Fibroblast of lung (primary cell): ENCODE measurements at regions not wholly inside any gene's neighbourhood (a gene's known extent, or its start where the extent isn't known, plus 50 kb on each side); places are given as distances from the start of the nearest gene placed in this dataset.

Experiments
- DNase-seq, 2 donors: peaks; one replicate each; pipeline versions ENCODE4 v3.0.0 to v3.0.0-alpha.2; 2010; ENCODE audit warnings: low read depth in 2 of 2
- H2AFZ ChIP-seq: 2 replicates; pipeline ENCODE4 v1.5.1; 2012; ENCODE audit warnings: low read length, control low read depth, inconsistent platforms
- H3K27ac ChIP-seq: 2 replicates; pipeline ENCODE4 v1.5.1; 2011; ENCODE audit warnings: low read length, control low read depth; ENCODE audit not compliant: insufficient read depth
- H3K27me3 ChIP-seq: 2 replicates; pipeline ENCODE4 v1.5.1; 2011; ENCODE audit warnings: mild to moderate bottlenecking, low read length; ENCODE audit not compliant: control insufficient read depth, insufficient read depth
- H3K36me3 ChIP-seq: 2 replicates; pipeline ENCODE4 v1.5.1; 2011; ENCODE audit warnings: low read length; ENCODE audit not compliant: control insufficient read depth, insufficient read depth
- H3K4me1 ChIP-seq: 2 replicates; pipeline ENCODE4 v1.5.1; 2011; ENCODE audit warnings: low read length; ENCODE audit not compliant: control insufficient read depth, insufficient read depth; ENCODE audit errors: extremely low read depth
- H3K4me2 ChIP-seq: 2 replicates; pipeline ENCODE4 v1.5.1; 2011; ENCODE audit warnings: low read length, control low read depth; ENCODE audit not compliant: insufficient read depth; ENCODE audit errors: extremely low read depth
- H3K4me3 ChIP-seq, 4 experiments: fragments of 200-600 bp in 1 of 4; sonication (generic) in 1 of 4; replicated peaks in 1 of 4; 2 replicates each; pipeline ENCODE4 v1.5.1; 2011 to 2016; ENCODE audit warnings: low read length in 4 of 4, low read depth in 3 of 4, mild to moderate bottlenecking in 3 of 4, control low read depth in 2 of 4, inconsistent platforms in 1 of 4, mixed read lengths in 1 of 4; ENCODE audit not compliant: insufficient read depth in 1 of 4; ENCODE audit errors: control extremely low read depth in 1 of 4
- H3K79me2 ChIP-seq: 2 replicates; pipeline ENCODE4 v1.5.1; 2012; ENCODE audit warnings: mild to moderate bottlenecking, low read length, inconsistent platforms; ENCODE audit not compliant: control insufficient read depth, insufficient read depth
- H3K9ac ChIP-seq: 2 replicates; pipeline ENCODE4 v1.5.1; 2011; ENCODE audit warnings: mild to moderate bottlenecking, low read length, control low read depth; ENCODE audit not compliant: insufficient read depth
- H3K9me3 ChIP-seq: 2 replicates; pipeline ENCODE4 v1.5.1; 2012; ENCODE audit warnings: low read depth, low read length; ENCODE audit not compliant: control insufficient read depth, insufficient read depth
- H4K20me1 ChIP-seq: 2 replicates; pipeline ENCODE4 v1.5.1; 2011; ENCODE audit warnings: low read length; ENCODE audit not compliant: control insufficient read depth, insufficient read depth; ENCODE audit errors: extremely low read depth
- EZH2 ChIP-seq: IDR thresholded peaks from 2 replicates; pipeline ENCODE4 v1.5.1; 2012; ENCODE audit warnings: low read length, control low read depth, mild to moderate bottlenecking; ENCODE audit errors: missing control alignments
- TF ChIP-seq, protein P1 (sequence below), 2 donors: IDR thresholded peaks in 1 of 2; conservative IDR thresholded peaks in 1 of 2; 1 replicate in 1 of 2; 2 replicates in 1 of 2; pipeline ENCODE4 v1.5.1; 2011 to 2012; ENCODE audit warnings: low read length in 2 of 2, control low read depth in 1 of 2, inconsistent platforms in 1 of 2, low read depth in 1 of 2, mild to moderate bottlenecking in 1 of 2

DNA sequence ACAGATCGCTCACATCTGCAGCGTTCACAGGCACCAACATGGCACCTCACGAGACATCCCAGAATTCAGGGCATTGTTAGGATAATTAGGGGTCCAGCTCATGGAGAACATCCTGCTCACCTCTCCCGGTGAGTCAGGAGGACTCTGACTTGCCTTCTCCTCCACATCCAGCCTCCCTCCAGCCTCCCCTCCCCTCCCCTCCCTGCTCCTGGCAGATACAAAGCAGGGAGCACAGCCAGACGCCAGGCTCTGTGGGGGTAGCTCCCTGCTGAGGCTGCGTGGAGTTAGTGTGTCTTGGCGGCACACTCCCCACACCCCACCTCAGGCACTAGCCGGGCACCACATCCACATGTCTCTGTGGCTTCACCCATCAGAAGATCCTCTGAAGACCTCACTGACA is 320.6 kb downstream of the CXCL12 start:
- no peak overlapping the region for H3K9ac ChIP-seq
- TF ChIP-seq EZH2 = no peak
- TF ChIP-seq, protein P1, sequence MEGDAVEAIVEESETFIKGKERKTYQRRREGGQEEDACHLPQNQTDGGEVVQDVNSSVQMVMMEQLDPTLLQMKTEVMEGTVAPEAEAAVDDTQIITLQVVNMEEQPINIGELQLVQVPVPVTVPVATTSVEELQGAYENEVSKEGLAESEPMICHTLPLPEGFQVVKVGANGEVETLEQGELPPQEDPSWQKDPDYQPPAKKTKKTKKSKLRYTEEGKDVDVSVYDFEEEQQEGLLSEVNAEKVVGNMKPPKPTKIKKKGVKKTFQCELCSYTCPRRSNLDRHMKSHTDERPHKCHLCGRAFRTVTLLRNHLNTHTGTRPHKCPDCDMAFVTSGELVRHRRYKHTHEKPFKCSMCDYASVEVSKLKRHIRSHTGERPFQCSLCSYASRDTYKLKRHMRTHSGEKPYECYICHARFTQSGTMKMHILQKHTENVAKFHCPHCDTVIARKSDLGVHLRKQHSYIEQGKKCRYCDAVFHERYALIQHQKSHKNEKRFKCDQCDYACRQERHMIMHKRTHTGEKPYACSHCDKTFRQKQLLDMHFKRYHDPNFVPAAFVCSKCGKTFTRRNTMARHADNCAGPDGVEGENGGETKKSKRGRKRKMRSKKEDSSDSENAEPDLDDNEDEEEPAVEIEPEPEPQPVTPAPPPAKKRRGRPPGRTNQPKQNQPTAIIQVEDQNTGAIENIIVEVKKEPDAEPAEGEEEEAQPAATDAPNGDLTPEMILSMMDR (conservative IDR thresholded peaks at IDR 0.05 in 1 of 2, IDR thresholded peaks at IDR 0.05 in 1 of 2; ENCODE audit: low read depth in 1 of 2, low read length in 2 of 2) = no peak
- no peak overlapping the region for H2AFZ ChIP-seq

DNA sequence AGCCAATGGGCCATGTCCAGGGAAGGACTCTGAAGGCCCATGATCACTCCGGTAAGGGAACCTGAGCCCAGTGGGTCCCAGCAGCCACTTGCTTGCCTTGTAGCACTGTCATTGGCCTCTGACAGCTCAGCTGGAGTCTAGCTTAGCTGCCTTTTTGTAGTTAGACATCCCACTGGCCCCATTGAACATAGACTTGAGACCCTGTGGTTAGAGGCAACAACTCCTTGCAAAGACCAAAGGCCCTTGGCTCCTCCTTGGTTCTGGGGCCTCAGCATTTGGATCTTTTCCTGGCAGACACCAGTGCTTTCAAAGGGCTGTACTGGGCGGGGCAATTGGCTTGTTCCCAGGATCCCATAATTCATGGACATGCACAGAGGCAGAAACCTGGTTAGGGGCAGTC is 321.2 kb downstream of the CXCL12 start:
- no peaks in the 10 kb centered on the region for H4K20me1 ChIP-seq
- no peaks in the 10 kb centered on the region for H3K79me2 ChIP-seq
- H3K9ac ChIP-seq = no peak overlapping the region
- H3K9me3 ChIP-seq = no peaks in the 10 kb centered on the region
- no peaks in the 10 kb centered on the region for H3K4me1 ChIP-seq
- H3K27ac ChIP-seq = no peak overlapping the region
- DNase-seq = no peak
- H3K4me2 ChIP-seq = no peak overlapping the region
- no peak overlapping the region for H2AFZ ChIP-seq
- TF ChIP-seq EZH2 = no peak
- TF ChIP-seq, protein P1 (conservative IDR thresholded peaks at IDR 0.05 in 1 of 2, IDR thresholded peaks at IDR 0.05 in 1 of 2; ENCODE audit: low read depth in 1 of 2, low read length in 2 of 2) = no peak
- peaks cover 2% of the 10 kb centered on the region for H3K27me3 ChIP-seq
- H3K36me3 ChIP-seq = no peaks in the 10 kb centered on the region
- H3K4me3 ChIP-seq = no peak overlapping the region

More for the DNA sequence above, 320.6 kb downstream of the CXCL12 start:
- Histone ChIP-seq H3K4me2 (no peak overlapping the region), H4K20me1 (no peaks in the 10 kb centered on the region), H3K4me3 (no peak overlapping the region), H3K9me3 (no peaks in the 10 kb centered on the region), H3K79me2 (no peaks in the 10 kb centered on the region), H3K36me3 (no peaks in the 10 kb centered on the region), H3K27ac (no peak overlapping the region), H3K27me3 (peaks cover 2% of the 10 kb centered on the region), H3K4me1 (no peaks in the 10 kb centered on the region)
- no peak for DNase-seq

DNA sequence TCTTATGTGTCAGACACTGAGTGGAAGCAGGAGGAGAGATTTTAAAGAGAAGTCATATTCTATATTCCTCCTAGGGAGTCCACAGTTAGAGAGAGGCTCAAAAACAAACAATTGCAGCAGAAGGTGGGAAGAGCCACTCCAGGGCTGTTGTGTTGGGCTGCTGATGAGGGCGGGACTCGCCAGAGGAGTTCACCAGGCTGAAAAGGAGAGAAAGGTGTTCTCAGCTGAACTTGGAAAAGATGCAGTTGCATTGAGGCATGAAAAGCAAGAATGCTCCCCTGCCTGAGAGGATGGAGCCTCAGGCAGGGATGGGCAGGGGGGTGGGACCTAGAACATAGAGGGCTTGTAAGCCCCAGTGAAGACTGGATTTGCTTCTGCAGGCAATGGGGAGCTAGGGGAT is 324.2 kb downstream of the CXCL12 start:
- H3K9me3 ChIP-seq = no peaks in the 10 kb centered on the region
- DNase-seq = no peak
- H3K4me3 ChIP-seq = no peak overlapping the region
- no peak overlapping the region for H2AFZ ChIP-seq
- no peak overlapping the region for H3K4me2 ChIP-seq
- TF ChIP-seq EZH2 = no peak
- TF ChIP-seq, protein P1 (conservative IDR thresholded peaks at IDR 0.05 in 1 of 2, IDR thresholded peaks at IDR 0.05 in 1 of 2; ENCODE audit: low read depth in 1 of 2, low read length in 2 of 2) = no peak
- no peaks in the 10 kb centered on the region for H3K79me2 ChIP-seq
- H3K9ac ChIP-seq = no peak overlapping the region
- no peaks in the 10 kb centered on the region for H4K20me1 ChIP-seq
- H3K27me3 ChIP-seq = peaks cover 10% of the 10 kb centered on the region
- H3K27ac ChIP-seq = no peak overlapping the region
- H3K36me3 ChIP-seq = no peaks in the 10 kb centered on the region
- H3K4me1 ChIP-seq = no peaks in the 10 kb centered on the region
